ENCODE measurements at regions not wholly inside any gene's neighbourhood (a gene's known extent, or its start where the extent isn't known, plus 50 kb on each side); places are given as distances from the start of the nearest gene placed in this dataset.

GRCh38 chr19:29395734-29396414, 129.9 kb upstream of the VSTM2B start:
- no peak overlapping the region for H3K4me3 Mint-ChIP-seq
- POLR2A ChIA-PET = no interaction called here
- no peak for ATAC-seq
- peaks cover 11% of the 10 kb centered on the region for H3K9me3 Mint-ChIP-seq
- CTCF ChIA-PET = interaction anchor here (1.4 to 1.7 kb wide), 2 partner anchors 21 to 83 kb away, joined by 4 to 6 read pairs; no protein-coding TSS in a partner anchor
- H3K4me1 Mint-ChIP-seq = peaks cover 32% of the 10 kb centered on the region
- TF ChIP-seq USF1 (CRISPR knock-in tag; IDR thresholded peaks at IDR 0.05) (no peak), ETV6 (CRISPR knock-in tag; IDR thresholded peaks at IDR 0.05) (no peak), ATF3 (CRISPR knock-in tag; conservative IDR thresholded peaks at IDR 0.05) (no peak), SMAD4 (CRISPR knock-in tag; IDR thresholded peaks at IDR 0.05) (no peak), ZMAT4 (CRISPR knock-in tag; IDR thresholded peaks at IDR 0.05) (no peak), NFATC4 (CRISPR knock-in tag; IDR thresholded peaks at IDR 0.05) (no peak), FOXK1 (CRISPR knock-in tag; IDR thresholded peaks at IDR 0.05) (no peak)
- H3K27ac Mint-ChIP-seq = no peak overlapping the region
- no peak for DNase-seq (ENCODE audit: low spot score)
- H3K36me3 Mint-ChIP-seq = peaks cover 11% of the 10 kb centered on the region
- H3K27me3 Mint-ChIP-seq (ENCODE audit: low read depth) = peaks cover 11% of the 10 kb centered on the region; the same call in 1 of the 2 replicates

GRCh38 chr19:29396925-29397324, 128.9 kb upstream of the VSTM2B start:
- ChIA-PET POLR2A (no interaction called here), CTCF (interaction anchor here (0.6 to 1.4 kb wide), 6 partner anchors 13 to 131 kb away, joined by 3 to 4 read pairs (median 3); no protein-coding TSS in a partner anchor)
- H3K36me3 Mint-ChIP-seq = peaks cover under 1% of the 10 kb centered on the region; the same call in 1 of the 2 replicates
- H3K4me1 Mint-ChIP-seq = peaks cover 32% of the 10 kb centered on the region
- peaks cover 11% of the 10 kb centered on the region; the same call in 1 of the 2 replicates for H3K27me3 Mint-ChIP-seq (ENCODE audit: low read depth)
- H3K4me3 Mint-ChIP-seq = no peak overlapping the region
- H3K27ac Mint-ChIP-seq = peak overlapping the region; percentile 41; the same call in 1 of the 2 replicates
- ATAC-seq (no peak), DNase-seq (ENCODE audit: low spot score) (no peak)
- peaks cover 1% of the 10 kb centered on the region for H3K9me3 Mint-ChIP-seq
- TF ChIP-seq FOXJ3 (CRISPR knock-in tag; IDR thresholded peaks at IDR 0.05; ENCODE audit: borderline replicate concordance) (no peak), HMGXB4 (CRISPR knock-in tag; IDR thresholded peaks at IDR 0.05) (no peak), AFF4 (CRISPR knock-in tag; IDR thresholded peaks at IDR 0.05; ENCODE audit: borderline replicate concordance) (no peak), EMX1 (CRISPR knock-in tag; IDR thresholded peaks at IDR 0.05) (no peak), ZNF425 (CRISPR knock-in tag; conservative IDR thresholded peaks at IDR 0.05) (no peak), NR2C2 (CRISPR knock-in tag; IDR thresholded peaks at IDR 0.05) (no peak), JAZF1 (CRISPR knock-in tag; IDR thresholded peaks at IDR 0.05) (no peak), TEAD1 (CRISPR knock-in tag; IDR thresholded peaks at IDR 0.05) (no peak), STAT6 (CRISPR knock-in tag; conservative IDR thresholded peaks at IDR 0.05; ENCODE audit: low read depth) (no peak), MLX (CRISPR knock-in tag; IDR thresholded peaks at IDR 0.05) (no peak), MAX (CRISPR knock-in tag; IDR thresholded peaks at IDR 0.05) (no peak), FOXP4 (CRISPR knock-in tag; IDR thresholded peaks at IDR 0.05) (no peak)

All from WTC11 (cell line).